Epithelial cell of esophagus (primary cell): ENCODE measurements at regions not wholly inside any gene's neighbourhood (a gene's known extent, or its start where the extent isn't known, plus 50 kb on each side); places are given as distances from the start of the nearest gene placed in this dataset.
"Not testable (repeated sequence)": the region's sequence is repeated elsewhere in the genome, so short reads cannot be mapped to it uniquely, and the experiment has no call there.

Experiments used
- DNase-seq: peaks from one replicate; pipeline ENCODE4 v3.0.0; 2010; ENCODE audit warnings: low read depth
- H3K4me3 ChIP-seq: 2 replicates; pipeline ENCODE4 v1.5.1; 2011; ENCODE audit warnings: mild to moderate bottlenecking, low read length, control low read depth
- TF ChIP-seq, protein P1 (sequence below): IDR thresholded peaks from 2 replicates; pipeline ENCODE4 v1.5.1; 2011; ENCODE audit warnings: low read depth, mild to moderate bottlenecking, low read length, control low read depth, inconsistent platforms; ENCODE audit not compliant: insufficient read depth; ENCODE audit errors: missing control alignments

DNA sequence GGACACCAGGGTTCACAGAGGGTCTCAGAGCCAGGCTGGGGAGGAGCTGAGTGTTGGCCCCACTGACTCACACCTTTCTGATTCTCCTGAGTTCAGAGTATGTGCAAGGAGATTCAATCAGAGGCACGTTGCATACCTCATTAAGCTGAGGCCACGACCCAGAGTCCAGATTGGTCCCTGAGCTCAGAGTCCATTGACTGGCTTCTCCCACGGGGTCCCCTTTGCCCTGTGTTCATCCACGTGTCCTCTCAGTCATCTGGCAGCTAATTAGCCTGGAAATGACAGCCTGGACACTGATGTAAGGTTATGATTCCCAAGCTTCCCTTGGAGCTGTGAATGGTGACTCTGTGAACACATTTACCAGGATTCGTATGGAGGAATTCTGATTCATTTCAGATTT lies 267.2 kb downstream of the SH3BP4 start:
- H3K4me3 ChIP-seq, result no peak overlapping the region
- TF ChIP-seq, protein P1, sequence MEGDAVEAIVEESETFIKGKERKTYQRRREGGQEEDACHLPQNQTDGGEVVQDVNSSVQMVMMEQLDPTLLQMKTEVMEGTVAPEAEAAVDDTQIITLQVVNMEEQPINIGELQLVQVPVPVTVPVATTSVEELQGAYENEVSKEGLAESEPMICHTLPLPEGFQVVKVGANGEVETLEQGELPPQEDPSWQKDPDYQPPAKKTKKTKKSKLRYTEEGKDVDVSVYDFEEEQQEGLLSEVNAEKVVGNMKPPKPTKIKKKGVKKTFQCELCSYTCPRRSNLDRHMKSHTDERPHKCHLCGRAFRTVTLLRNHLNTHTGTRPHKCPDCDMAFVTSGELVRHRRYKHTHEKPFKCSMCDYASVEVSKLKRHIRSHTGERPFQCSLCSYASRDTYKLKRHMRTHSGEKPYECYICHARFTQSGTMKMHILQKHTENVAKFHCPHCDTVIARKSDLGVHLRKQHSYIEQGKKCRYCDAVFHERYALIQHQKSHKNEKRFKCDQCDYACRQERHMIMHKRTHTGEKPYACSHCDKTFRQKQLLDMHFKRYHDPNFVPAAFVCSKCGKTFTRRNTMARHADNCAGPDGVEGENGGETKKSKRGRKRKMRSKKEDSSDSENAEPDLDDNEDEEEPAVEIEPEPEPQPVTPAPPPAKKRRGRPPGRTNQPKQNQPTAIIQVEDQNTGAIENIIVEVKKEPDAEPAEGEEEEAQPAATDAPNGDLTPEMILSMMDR, result no peak
- DNase-seq, result no peak

GRCh38 chr2:235220331-235220730 lies 268.5 kb downstream of the SH3BP4 start:
- H3K4me3 ChIP-seq, result no peak overlapping the region
- TF ChIP-seq, protein P1, result no peak
- no peak for DNase-seq

DNA sequence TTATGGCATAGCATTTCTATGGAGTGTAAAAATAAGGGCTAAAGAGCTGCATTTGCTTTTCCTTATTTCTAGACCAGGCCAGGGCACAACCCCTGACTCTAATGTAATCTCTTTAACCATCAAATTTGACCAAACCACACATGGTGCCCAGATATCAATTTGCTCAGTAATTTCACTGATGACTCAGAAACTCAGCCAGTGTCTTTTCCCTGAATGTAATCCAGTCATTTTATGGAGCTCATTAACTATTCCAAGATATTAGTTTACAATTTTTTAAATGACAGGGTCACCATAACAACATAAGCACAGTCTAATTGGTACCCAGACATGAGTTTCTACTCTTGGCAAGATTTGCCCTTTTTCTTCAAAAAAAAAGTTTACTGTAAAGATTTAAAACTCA lies 270.8 kb upstream of the AGAP1 start:
- TF ChIP-seq, protein P1, result no peak
- no peak for DNase-seq
- no peak overlapping the region for H3K4me3 ChIP-seq

GRCh38 chr2:235224410-235224809 lies 269.4 kb upstream of the AGAP1 start:
- H3K4me3 ChIP-seq, result no peak overlapping the region
- TF ChIP-seq, protein P1, result no peak
- no peak for DNase-seq

DNA sequence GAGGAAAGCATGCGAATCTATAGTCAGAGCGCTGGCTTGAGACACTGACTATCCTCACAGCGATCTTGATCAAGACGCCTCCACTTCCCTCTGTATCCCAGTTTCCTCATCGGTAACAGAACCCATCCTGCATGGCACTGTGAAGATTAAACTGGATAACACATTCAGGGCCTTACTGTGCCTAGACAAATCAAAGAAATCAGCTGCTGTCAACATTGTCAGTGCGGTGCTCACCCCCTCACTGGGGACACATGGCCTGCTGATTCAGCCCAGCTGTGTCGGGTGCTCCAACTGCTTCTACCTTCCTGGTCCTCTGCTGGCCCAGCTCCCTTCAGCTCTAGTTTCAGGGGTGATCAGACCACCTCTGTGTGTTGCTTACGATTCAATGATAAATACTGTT lies 268.6 kb upstream of the AGAP1 start:
- TF ChIP-seq, protein P1, result no peak
- no peak overlapping the region for H3K4me3 ChIP-seq
- DNase-seq, result no peak

DNA sequence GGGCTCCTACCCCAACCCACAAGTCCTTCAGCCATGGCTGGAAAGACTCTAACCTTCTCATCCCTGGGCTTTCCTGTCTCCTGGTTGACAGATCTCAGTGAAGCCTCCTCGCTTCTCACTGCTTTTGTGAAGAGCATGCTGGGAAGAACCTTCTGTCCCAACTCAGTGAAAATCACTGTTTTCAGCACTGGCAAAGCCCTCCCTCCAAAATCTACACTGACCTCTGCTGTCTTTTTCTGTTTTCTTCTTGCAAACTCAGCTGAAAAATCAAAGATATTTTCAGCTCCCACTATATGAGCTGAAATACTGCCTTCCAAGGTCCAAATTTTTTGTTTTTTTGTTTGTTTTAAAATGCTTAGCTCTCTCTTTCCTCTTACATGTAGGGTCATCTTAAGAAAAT lies 266.3 kb upstream of the AGAP1 start:
- TF ChIP-seq, protein P1, result no peak
- no peak overlapping the region for H3K4me3 ChIP-seq

GRCh38 chr2:235228422-235228821 lies 265.4 kb upstream of the AGAP1 start:
- not testable (repeated sequence) for DNase-seq, H3K4me3 ChIP-seq

More for the DNA sequence above, 266.3 kb upstream of the AGAP1 start:
- no peak for DNase-seq

- no peak overlapping the region for H3K4me3 ChIP-seq
- TF ChIP-seq, protein P1, result no peak
- no peak for DNase-seq
Observed at GRCh38 chr2:235229236-235229635, 264.6 kb upstream of the AGAP1 start.
